GM12891 (cell line): ENCODE measurements at regions not wholly inside any gene's neighbourhood (a gene's known extent, or its start where the extent isn't known, plus 50 kb on each side); places are given as distances from the start of the nearest gene placed in this dataset.

ENCODE experiments used
- POLR2A ChIP-seq: IDR thresholded peaks from 2 replicates; pipeline ENCODE4 v1.6.1; 2011; ENCODE audit warnings: low read depth, low read length, control low read depth
- POLR2AphosphoS5 ChIP-seq: IDR thresholded peaks from 2 replicates; pipeline ENCODE4 v1.6.1; 2011; ENCODE audit warnings: low read depth, low read length, control low read depth
- TAF1 ChIP-seq: IDR thresholded peaks from 2 replicates; pipeline ENCODE4 v1.6.1; 2011; ENCODE audit warnings: low read depth, low read length, control low read depth

DNA sequence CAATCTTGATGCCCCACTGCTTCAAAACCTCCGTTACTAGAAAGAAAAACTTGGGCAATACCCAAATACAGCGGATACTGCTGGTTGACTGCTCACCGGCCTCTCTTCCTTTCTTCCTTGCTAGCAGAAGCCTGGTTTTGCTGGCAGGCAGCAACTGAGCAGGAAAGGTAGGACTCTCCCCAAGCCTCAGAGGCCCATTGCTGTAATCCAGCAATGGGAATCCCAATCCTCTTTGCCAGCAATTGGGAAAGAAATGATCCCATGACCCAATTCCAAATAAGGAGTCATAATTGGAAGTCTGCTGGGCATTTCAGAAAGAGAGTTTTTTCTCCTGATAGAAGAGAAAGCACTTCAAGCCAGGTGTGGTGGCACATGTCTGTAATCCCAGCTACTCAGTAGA lies 394.5 kb downstream of the BCOR start:
- no peak for TF ChIP-seq POLR2A
- no peak for TF ChIP-seq POLR2AphosphoS5
- TF ChIP-seq TAF1, result no peak
